H9 (cell line): ENCODE measurements at regions not wholly inside any gene's neighbourhood (a gene's known extent, or its start where the extent isn't known, plus 50 kb on each side); places are given as distances from the start of the nearest gene placed in this dataset.

Experiments used
- DNase-seq: peaks from one replicate; pipeline ENCODE4 v3.0.0-alpha.2; 2017
- H2AFZ ChIP-seq: one replicate; pipeline ENCODE4 v1.6.1; 2013; ENCODE audit warnings: mild to moderate bottlenecking, low read length, control low read depth, moderate library complexity
- H2AK5ac ChIP-seq: 2 replicates; pipeline ENCODE4 v1.6.1; 2013; ENCODE audit warnings: low read length, control low read depth, mixed read lengths; ENCODE audit not compliant: insufficient read length
- H2BK120ac ChIP-seq: one replicate; pipeline ENCODE4 v1.6.1; 2013; ENCODE audit warnings: low read depth, mild to moderate bottlenecking, low read length, control low read depth, inconsistent platforms; ENCODE audit not compliant: poor library complexity, severe bottlenecking
- H2BK12ac ChIP-seq: 2 replicates; pipeline ENCODE4 v1.6.1; 2013; ENCODE audit warnings: low read length, control low read depth, mixed read lengths, low read depth; ENCODE audit not compliant: insufficient read length
- H2BK15ac ChIP-seq: 2 replicates; pipeline ENCODE4 v1.6.1; 2013; ENCODE audit warnings: low read depth, low read length, control low read depth
- H2BK20ac ChIP-seq: one replicate; pipeline ENCODE4 v1.6.1; 2013; ENCODE audit warnings: low read depth, mild to moderate bottlenecking, low read length, control low read depth, inconsistent platforms; ENCODE audit not compliant: poor library complexity, severe bottlenecking
- H2BK5ac ChIP-seq: 2 replicates; pipeline ENCODE4 v1.6.1; 2013; ENCODE audit warnings: low read length, control low read depth, mixed read lengths; ENCODE audit not compliant: insufficient read length
- H3K14ac ChIP-seq: 2 replicates; pipeline ENCODE4 v1.6.1; 2013; ENCODE audit warnings: low read length, control low read depth; ENCODE audit not compliant: insufficient read depth
- H3K18ac ChIP-seq: 2 replicates; pipeline ENCODE4 v1.6.1; 2013; ENCODE audit warnings: low read depth, mild to moderate bottlenecking, mixed read lengths, low read length, control low read depth; ENCODE audit not compliant: insufficient read length
- H3K23ac ChIP-seq: 2 replicates; pipeline ENCODE4 v1.6.1; 2013; ENCODE audit warnings: low read length, control low read depth, mixed read lengths, low read depth; ENCODE audit not compliant: insufficient read length
- H3K23me2 ChIP-seq: 2 replicates; pipeline ENCODE4 v1.6.1; 2013; ENCODE audit warnings: low read depth, mild to moderate bottlenecking, mixed read lengths, low read length, control low read depth; ENCODE audit not compliant: insufficient read length, poor library complexity, severe bottlenecking
- H3K27ac ChIP-seq: 2 replicates; pipeline ENCODE4 v1.5.1; 2013; ENCODE audit warnings: low read length, control low read depth, mixed read lengths, low read depth; ENCODE audit not compliant: insufficient read length
- H3K27me3 ChIP-seq: 2 replicates; pipeline ENCODE4 v1.6.1; 2013; ENCODE audit warnings: low read length, control low read depth, inconsistent platforms; ENCODE audit not compliant: insufficient read depth
- H3K4ac ChIP-seq: 2 replicates; pipeline ENCODE4 v1.6.1; 2013; ENCODE audit warnings: low read depth, mild to moderate bottlenecking, control low read depth, inconsistent platforms, low read length, moderate library complexity
- H3K4me1 ChIP-seq: 2 replicates; pipeline ENCODE4 v1.6.1; 2013; ENCODE audit warnings: low read length, control low read depth, inconsistent platforms; ENCODE audit not compliant: insufficient read depth
- H3K4me2 ChIP-seq: 2 replicates; pipeline ENCODE4 v1.6.1; 2013; ENCODE audit warnings: low read length, control low read depth, mixed read lengths; ENCODE audit not compliant: insufficient read length, insufficient read depth
- H3K56ac ChIP-seq: 2 replicates; pipeline ENCODE4 v1.6.1; 2013; ENCODE audit warnings: low read depth, mild to moderate bottlenecking, mixed read lengths, low read length, control low read depth; ENCODE audit not compliant: insufficient read length
- H3K79me1 ChIP-seq: 2 replicates; pipeline ENCODE4 v1.6.1; 2013; ENCODE audit warnings: low read depth, mild to moderate bottlenecking, moderate library complexity, low read length, control low read depth, inconsistent platforms; ENCODE audit not compliant: insufficient read depth, poor library complexity, severe bottlenecking
- H3K79me2 ChIP-seq: 2 replicates; pipeline ENCODE4 v1.6.1; 2013; ENCODE audit warnings: low read length, control low read depth, inconsistent platforms; ENCODE audit not compliant: insufficient read depth
- H3K9ac ChIP-seq: 2 replicates; pipeline ENCODE4 v1.6.1; 2013; ENCODE audit warnings: low read length, control low read depth, mixed read lengths; ENCODE audit not compliant: insufficient read length; ENCODE audit errors: extremely low read depth
- H3K9me3 ChIP-seq: one replicate; pipeline ENCODE4 v1.6.1; 2013; ENCODE audit warnings: low read depth, low read length, inconsistent platforms; ENCODE audit not compliant: control insufficient read depth
- H3T11ph ChIP-seq: one replicate; pipeline ENCODE4 v1.6.1; 2013; ENCODE audit warnings: mild to moderate bottlenecking, low read length, control low read depth, inconsistent platforms
- H4K20me1 ChIP-seq: one replicate; pipeline ENCODE4 v1.6.1; 2013; ENCODE audit not compliant: control insufficient read depth, insufficient read length, insufficient read depth
- H4K5ac ChIP-seq: 2 replicates; pipeline ENCODE4 v1.6.1; 2013; ENCODE audit warnings: low read depth, mild to moderate bottlenecking, mixed read lengths, low read length, control low read depth; ENCODE audit not compliant: insufficient read length
- H4K8ac ChIP-seq: replicated peaks from 2 replicates; pipeline ENCODE4 v1.6.1; 2013; ENCODE audit warnings: low read length, control low read depth, mixed read lengths, low read depth; ENCODE audit not compliant: insufficient read length
- H4K91ac ChIP-seq: 2 replicates; pipeline ENCODE4 v1.6.1; 2013; ENCODE audit warnings: low read depth, mild to moderate bottlenecking, moderate library complexity, mixed read lengths, low read length, control low read depth; ENCODE audit not compliant: insufficient read length
- H3K27ac Mint-ChIP-seq, 3 experiments: 2 replicates in 2 of 3; 3 replicates in 1 of 3; pipeline ENCODE4 v1.8.0; 2020 to 2021; ENCODE audit warnings: mixed read lengths in 3 of 3, mild to moderate bottlenecking in 1 of 3, moderate library complexity in 1 of 3
- H3K27me3 Mint-ChIP-seq: 2 replicates; pipeline ENCODE4 v1.8.0; 2021; ENCODE audit warnings: low read depth, mild to moderate bottlenecking, moderate library complexity, mixed read lengths
- H3K36me3 Mint-ChIP-seq, 3 experiments: 2 replicates in 2 of 3; 3 replicates in 1 of 3; pipeline ENCODE4 v1.8.0; 2020 to 2021; ENCODE audit warnings: low read depth in 3 of 3, mixed read lengths in 3 of 3; ENCODE audit not compliant: insufficient read depth in 1 of 3
- H3K4me1 Mint-ChIP-seq, 2 experiments: 2 replicates each; pipeline ENCODE4 v1.8.0; 2020; ENCODE audit warnings: mixed read lengths in 2 of 2
- H3K4me3 Mint-ChIP-seq, 2 experiments: 2 replicates in 1 of 2; 3 replicates in 1 of 2; pipeline ENCODE4 v1.8.0; 2020 to 2021; ENCODE audit warnings: mild to moderate bottlenecking in 2 of 2, mixed read lengths in 2 of 2, moderate library complexity in 1 of 2
- H3K9me3 Mint-ChIP-seq, 2 experiments: 2 replicates in 1 of 2; 3 replicates in 1 of 2; pipeline ENCODE4 v1.8.0; 2020; ENCODE audit warnings: mild to moderate bottlenecking in 2 of 2, mixed read lengths in 2 of 2, moderate library complexity in 1 of 2
- WGBS: extraction: QIAGEN DNeasy Blood & Tissue Kit; methylation state at CpG from one replicate; pipeline ENCODE4 v1.1.7; 2013; ENCODE audit warnings: missing lambda C conversion rate, low lambda C conversion rate, mixed read lengths; ENCODE audit not compliant: insufficient read length; ENCODE audit errors: extremely low coverage; 5-methylcytosine and 5-hydroxymethylcytosine counted together
- TF ChIP-seq, protein P1 (sequence below): fragments of 200-600 bp; sonication (generic); conservative IDR thresholded peaks from 3 replicates; pipeline ENCODE4 v1.8.0; 2021; ENCODE audit warnings: antibody characterized with exemption, mild to moderate bottlenecking

- Histone ChIP-seq H3T11ph (no peak overlapping the region), H3K14ac (no peak overlapping the region), H3K4me1 (peaks cover 3% of the 10 kb centered on the region; the same call in 1 of the 2 replicates), H4K20me1 (no peaks in the 10 kb centered on the region), H3K79me2 (no peaks in the 10 kb centered on the region), H2BK20ac (no peak overlapping the region), H2BK15ac (no peak overlapping the region), H3K9ac (no peak overlapping the region), H3K4ac (no peak overlapping the region), H2AK5ac (no peak overlapping the region), H3K23ac (no peak overlapping the region), H3K27me3 (no peaks in the 10 kb centered on the region), H2BK5ac (no peak overlapping the region), H2BK12ac (no peak overlapping the region), H4K8ac (no peak overlapping the region), H4K91ac (no peak overlapping the region), H2AFZ (no peak overlapping the region), H3K4me2 (no peak overlapping the region), H3K56ac (no peak overlapping the region), H3K27ac (no peak overlapping the region), H3K79me1 (no peaks in the 10 kb centered on the region), H3K9me3 (no peaks in the 10 kb centered on the region), H2BK120ac (no peak overlapping the region), H3K23me2 (no peaks in the 10 kb centered on the region), H4K5ac (no peak overlapping the region), H3K18ac (no peak overlapping the region)
- Mint-ChIP-seq H3K4me3 (no peak overlapping the region), H3K4me1 (peaks cover 16 to 19% of the 10 kb centered on the region in 2 experiments), H3K27ac (peak overlapping the region in 1 of 3 experiments; percentile 82; a peak in 1 of 7 replicates), H3K27me3 (no peaks in the 10 kb centered on the region), H3K9me3 (no peaks in the 10 kb centered on the region), H3K36me3 (no peaks in the 10 kb centered on the region)
- TF ChIP-seq, protein P1, sequence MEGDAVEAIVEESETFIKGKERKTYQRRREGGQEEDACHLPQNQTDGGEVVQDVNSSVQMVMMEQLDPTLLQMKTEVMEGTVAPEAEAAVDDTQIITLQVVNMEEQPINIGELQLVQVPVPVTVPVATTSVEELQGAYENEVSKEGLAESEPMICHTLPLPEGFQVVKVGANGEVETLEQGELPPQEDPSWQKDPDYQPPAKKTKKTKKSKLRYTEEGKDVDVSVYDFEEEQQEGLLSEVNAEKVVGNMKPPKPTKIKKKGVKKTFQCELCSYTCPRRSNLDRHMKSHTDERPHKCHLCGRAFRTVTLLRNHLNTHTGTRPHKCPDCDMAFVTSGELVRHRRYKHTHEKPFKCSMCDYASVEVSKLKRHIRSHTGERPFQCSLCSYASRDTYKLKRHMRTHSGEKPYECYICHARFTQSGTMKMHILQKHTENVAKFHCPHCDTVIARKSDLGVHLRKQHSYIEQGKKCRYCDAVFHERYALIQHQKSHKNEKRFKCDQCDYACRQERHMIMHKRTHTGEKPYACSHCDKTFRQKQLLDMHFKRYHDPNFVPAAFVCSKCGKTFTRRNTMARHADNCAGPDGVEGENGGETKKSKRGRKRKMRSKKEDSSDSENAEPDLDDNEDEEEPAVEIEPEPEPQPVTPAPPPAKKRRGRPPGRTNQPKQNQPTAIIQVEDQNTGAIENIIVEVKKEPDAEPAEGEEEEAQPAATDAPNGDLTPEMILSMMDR = no peak
- no peak for DNase-seq
- no CpG with 5 or more reads among the region's 10 CpGs for whole genome bisulfite sequencing
Measured at GRCh38 chr3:34183611-34184340, 385.3 kb downstream of the PDCD6IP start.
